Activated CD4-positive, alpha-beta T cell treated with anti-CD3 and anti-CD28 coated beads for 48 hours (primary cell): ENCODE measurements at regions not wholly inside any gene's neighbourhood (a gene's known extent, or its start where the extent isn't known, plus 50 kb on each side); places are given as distances from the start of the nearest gene placed in this dataset.

ENCODE experiments used
- DNase-seq: peaks from one replicate; pipeline ENCODE4 v3.0.0-alpha.2; 2020

DNA sequence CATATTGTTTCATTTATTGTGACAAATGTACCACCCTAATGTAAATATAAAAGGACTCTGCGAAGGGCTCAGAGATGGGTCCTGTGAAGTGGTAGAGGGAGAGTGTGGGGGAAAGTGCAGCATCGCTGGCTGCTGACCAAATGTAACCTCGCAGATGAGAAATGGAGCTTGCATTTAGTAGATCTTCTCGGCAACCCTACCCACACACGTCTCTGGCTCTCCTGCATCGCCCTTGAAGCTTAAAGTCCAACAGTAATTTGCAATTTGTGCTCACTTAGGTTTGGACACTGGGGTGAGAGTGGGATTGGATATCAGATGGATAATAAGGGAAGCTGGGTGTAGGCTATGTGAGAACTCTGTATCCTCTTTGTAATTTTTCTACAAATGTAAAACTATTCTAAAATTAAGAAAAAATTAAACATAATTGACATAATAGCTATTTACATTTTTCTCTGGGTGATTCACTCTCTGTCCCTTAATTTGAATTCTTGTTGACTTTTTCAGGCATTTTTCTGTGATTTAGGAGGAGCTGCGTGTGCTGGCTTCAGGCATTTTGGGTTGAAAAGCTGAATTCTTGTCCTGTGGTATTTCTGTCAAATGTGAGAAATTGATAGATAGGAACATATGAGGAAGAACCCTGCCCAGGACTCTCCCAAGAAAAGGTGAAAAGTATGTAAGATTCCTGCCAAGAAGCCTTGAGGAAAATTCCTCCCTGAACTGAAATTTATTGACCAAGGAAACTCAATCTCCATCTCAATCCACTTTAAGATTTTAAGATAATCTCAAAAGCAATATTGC is 524.7 kb upstream of the MCTP2 start:
- DNase-seq, result no peak

GRCh38 chr15:93705753-93706455 is 525.5 kb upstream of the MCTP2 start:
- no peak for DNase-seq

DNA sequence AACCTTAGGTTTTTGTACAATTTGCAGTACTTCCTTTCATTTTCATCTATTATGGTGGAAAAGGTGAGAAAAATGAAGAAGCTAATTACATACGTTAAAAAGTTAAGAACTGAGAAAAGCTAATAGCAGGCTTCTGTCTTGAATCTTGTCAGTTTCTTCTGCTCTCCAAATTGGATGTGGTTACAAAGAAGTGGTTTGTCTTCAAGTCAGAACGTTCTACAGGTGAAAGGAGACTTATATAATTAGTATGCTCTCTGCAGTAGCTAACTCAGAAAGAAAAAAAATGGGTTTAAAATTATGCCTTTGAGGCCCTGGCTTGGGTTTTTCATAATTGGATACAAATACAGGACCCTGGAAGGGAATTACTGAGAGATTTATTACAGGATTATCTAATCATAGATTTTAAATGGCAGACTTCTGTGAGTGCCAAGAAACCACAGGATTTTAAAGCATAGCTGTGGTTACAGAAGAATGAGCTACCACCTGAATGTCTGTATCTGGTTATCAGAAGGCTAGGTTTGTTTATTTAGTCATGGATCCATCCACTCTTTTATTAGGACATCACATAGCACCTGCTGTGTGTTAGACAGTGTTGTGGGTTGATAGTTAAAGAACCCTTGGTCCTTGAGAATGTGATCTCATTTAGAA is 528.1 kb upstream of the MCTP2 start:
- DNase-seq, result no peak

DNA sequence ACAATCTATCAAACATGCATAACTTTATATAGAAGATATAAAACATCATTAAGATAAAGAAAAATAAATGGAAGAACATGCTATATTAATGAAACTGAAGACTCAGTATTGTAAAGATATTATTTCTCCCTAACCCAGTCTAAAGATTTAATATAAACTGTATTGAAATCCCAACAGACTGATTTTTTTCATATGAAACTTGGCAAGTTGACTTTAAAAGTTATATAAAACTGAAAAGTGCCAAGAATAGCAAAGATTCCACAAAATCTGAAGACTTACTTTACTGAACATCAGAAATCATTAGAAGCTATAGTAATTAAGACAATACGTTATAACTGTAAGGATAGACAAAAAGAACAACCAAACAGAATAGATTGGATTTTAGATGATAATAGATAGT is 531.3 kb upstream of the MCTP2 start:
- DNase-seq, result no peak

- no peak for DNase-seq
Measured at GRCh38 chr15:93694033-93694432, 537.3 kb upstream of the MCTP2 start.

GRCh38 chr15:93683651-93684050 is 547.7 kb upstream of the MCTP2 start:
- no peak for DNase-seq

DNA sequence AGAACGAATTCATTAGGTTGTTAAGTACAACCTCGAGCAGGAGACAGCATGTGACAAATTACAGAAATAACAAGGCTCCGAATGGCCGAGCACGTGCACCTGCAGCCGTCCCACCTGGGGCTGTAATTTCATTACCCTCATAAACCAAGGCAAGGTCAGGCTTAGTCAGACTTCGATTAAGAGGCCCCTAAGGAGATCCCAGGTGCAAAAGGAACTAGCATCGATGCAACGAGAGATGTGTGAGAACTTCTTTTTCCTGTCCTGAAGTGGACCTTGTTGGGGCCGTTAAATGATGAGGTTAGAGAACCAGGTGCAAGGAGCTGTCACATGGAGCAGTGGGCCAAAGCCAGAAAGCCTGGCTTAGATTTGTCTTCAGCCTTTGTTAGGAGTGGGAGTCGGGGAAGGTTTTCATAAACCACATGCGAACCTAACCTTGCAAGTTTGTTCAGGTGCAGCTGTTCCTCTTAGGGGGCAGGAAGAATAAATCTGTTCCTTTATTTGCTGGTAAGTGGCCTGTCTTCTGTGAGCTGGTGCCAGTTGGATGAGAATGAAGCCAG is 559.9 kb upstream of the MCTP2 start:
- DNase-seq, result no peak

GRCh38 chr15:93670931-93671330 is 560.4 kb upstream of the MCTP2 start:
- DNase-seq, result no peak

GRCh38 chr15:93664213-93664956 is 567.0 kb upstream of the MCTP2 start:
- no peak for DNase-seq

- no peak for DNase-seq
Measured at GRCh38 chr15:93662162-93662885, 569.0 kb upstream of the MCTP2 start.

- no peak for DNase-seq
Measured at GRCh38 chr15:93658026-93658816, 569.2 kb upstream of the RGMA start.

DNA sequence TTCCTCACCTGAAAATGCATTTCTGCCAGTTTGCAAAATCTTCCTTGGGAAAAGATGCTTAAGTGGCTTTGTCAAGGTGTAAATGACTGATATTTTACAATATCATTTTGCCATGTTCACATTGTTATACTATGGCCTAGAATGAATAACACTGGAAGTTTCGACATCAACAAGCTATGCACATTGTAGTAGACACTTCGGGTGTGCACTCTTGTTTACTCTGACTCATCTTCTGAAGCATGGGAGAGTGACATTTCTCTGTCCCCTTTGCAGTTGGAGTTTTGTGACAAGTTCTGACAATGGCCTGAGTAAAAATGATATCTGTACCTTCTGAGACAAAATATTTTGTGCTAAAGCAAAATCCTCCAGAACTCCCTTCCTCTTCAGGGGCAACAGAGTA is 567.0 kb upstream of the RGMA start:
- no peak for DNase-seq

GRCh38 chr15:93649691-93650235 is 560.8 kb upstream of the RGMA start:
- no peak for DNase-seq

GRCh38 chr15:93646193-93646592 is 557.2 kb upstream of the RGMA start:
- no peak for DNase-seq

DNA sequence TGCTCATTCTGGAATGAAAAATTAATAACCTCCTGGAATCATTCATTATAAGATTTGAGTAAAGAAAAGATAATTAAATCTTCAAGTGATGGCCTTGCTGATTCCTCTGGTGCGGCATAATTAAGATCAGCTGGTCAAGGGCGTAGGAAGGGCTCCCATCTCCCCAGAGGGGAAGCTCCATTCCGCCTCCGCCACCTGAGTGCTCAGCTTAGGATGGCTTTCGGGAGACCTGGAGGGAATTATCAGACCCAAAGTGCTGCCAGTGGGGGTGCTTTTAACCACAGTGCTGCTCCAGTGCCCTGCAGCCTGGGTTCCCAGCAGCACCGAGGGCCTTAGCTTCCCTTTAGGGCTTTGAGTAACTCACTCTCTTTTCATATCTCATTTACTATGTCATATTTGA is 556.6 kb upstream of the RGMA start:
- no peak for DNase-seq

DNA sequence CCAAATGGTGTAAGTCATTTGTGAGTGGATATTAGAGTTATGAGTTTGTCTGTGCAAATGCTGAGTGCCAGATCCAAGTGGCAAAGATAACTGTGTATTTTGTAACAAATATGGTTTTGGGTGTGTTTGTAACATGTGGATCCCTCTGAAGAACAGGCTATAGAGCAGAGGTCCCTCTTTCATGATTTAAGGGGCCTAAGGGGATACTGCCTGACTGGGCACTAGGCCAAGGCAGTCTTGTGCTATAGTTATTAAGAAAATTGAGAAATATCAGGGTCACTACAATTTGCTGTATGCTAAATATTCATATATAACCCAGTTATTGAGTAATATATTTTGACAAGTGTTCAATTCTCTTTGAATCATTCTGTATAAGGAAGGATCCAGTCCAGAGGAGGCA is 555.6 kb upstream of the RGMA start:
- DNase-seq, result no peak

DNA sequence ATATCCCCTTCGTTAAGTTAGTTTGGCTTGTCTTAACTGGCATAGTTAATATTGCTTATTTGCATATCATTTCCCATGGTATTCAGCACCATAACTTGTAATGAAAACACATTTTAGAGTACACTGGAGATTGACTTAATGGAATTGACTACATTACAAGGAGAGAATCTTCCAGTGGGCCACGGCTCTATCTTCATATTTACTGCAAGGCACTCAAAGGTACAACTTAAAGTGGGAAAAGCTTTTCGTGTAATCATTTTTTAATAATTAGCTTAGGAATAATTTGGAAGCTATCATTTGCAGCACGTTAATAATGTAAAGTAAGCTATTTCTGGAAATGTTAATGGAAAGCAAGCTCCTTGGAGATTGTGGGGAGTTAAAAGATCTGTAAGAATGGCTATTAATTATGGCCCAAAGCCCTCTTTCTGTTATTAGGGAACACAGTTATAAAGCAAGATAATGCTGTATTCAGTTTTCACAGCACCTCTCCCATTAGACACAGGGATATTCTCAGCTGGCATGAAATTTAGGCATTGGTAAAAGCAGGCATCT is 551.5 kb upstream of the RGMA start:
- DNase-seq, result no peak

GRCh38 chr15:93631958-93632618 is 543.1 kb upstream of the RGMA start:
- no peak for DNase-seq

DNA sequence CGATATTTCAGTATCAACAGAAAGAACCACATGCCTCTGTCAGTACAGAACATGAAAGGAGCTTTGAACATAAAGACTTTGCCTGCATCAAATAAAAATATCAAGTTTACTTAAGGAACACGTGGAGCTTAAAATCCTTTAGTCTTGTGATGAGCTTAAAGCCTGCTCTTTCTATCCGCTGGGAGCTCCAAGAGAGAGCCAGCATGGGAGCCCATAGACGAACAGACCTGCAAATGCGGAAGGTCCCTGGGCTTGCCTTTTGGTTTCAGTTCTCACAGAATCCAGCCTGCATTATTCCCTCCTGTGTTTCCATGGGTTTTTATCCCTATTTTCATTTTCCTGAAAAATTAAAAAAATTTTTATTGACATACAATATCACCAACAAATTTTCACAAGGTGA is 530.6 kb upstream of the RGMA start:
- no peak for DNase-seq

GRCh38 chr15:93617443-93617842 is 528.4 kb upstream of the RGMA start:
- no peak for DNase-seq
